Type B pancreatic cell (in vitro differentiated cells): ENCODE measurements at regions not wholly inside any gene's neighbourhood (a gene's known extent, or its start where the extent isn't known, plus 50 kb on each side); places are given as distances from the start of the nearest gene placed in this dataset.

ENCODE experiments used
- DNase-seq: peaks from one replicate; pipeline ENCODE4 v3.0.0; 2021; ENCODE audit warnings: mixed read lengths; ENCODE audit not compliant: unreplicated experiment; ENCODE audit errors: extremely low spot score
- H3K27ac Mint-ChIP-seq: 2 replicates; pipeline ENCODE4 v1.8.0; 2021; ENCODE audit warnings: mild to moderate bottlenecking, mixed read lengths
- H3K27me3 Mint-ChIP-seq: 2 replicates; pipeline ENCODE4 v1.8.0; 2021; ENCODE audit warnings: mixed read lengths
- H3K36me3 Mint-ChIP-seq: 2 replicates; pipeline ENCODE4 v1.8.0; 2021; ENCODE audit warnings: mixed read lengths
- H3K4me1 Mint-ChIP-seq: one replicate; pipeline ENCODE4 v1.8.0; 2021; ENCODE audit warnings: mixed read lengths; ENCODE audit not compliant: unreplicated experiment
- H3K4me3 Mint-ChIP-seq: 2 replicates; pipeline ENCODE4 v1.8.0; 2021; ENCODE audit warnings: mild to moderate bottlenecking, mixed read lengths
- H3K9me3 Mint-ChIP-seq: 2 replicates; pipeline ENCODE4 v1.8.0; 2021; ENCODE audit warnings: mixed read lengths
- CTCF ChIP-seq: fragments of 200-600 bp; sonication (generic); conservative IDR thresholded peaks from 2 replicates; pipeline ENCODE4 v1.5.0; 2021; ENCODE audit warnings: antibody characterized with exemption, mild to moderate bottlenecking

DNA sequence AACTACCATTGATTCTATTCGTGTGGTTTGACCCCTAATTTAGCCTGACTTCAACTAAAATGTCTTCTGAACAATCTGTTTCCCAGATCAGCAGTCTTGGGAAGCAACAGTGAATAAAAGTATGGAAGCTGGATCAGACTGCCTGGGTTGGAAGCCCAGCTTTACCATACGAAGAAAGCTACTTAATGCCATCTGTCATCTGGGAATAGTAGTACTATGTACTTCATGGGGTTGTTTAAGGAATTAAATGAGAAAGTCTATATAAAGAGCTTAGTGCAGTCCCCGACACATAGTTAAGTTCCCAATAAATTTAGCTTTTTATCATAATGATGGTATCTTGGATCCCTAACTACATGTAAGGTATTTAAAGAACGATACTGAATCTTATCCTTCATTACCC, 151.5 kb upstream of the ERCC4 start:
- H3K4me1 Mint-ChIP-seq, result no peaks in the 10 kb centered on the region
- no peak for TF ChIP-seq CTCF
- H3K36me3 Mint-ChIP-seq, result no peaks in the 10 kb centered on the region
- DNase-seq, result no peak
- H3K4me3 Mint-ChIP-seq, result no peak overlapping the region
- H3K27ac Mint-ChIP-seq, result no peak overlapping the region
- no peaks in the 10 kb centered on the region for H3K9me3 Mint-ChIP-seq
- H3K27me3 Mint-ChIP-seq, result peaks cover 24% of the 10 kb centered on the region

DNA sequence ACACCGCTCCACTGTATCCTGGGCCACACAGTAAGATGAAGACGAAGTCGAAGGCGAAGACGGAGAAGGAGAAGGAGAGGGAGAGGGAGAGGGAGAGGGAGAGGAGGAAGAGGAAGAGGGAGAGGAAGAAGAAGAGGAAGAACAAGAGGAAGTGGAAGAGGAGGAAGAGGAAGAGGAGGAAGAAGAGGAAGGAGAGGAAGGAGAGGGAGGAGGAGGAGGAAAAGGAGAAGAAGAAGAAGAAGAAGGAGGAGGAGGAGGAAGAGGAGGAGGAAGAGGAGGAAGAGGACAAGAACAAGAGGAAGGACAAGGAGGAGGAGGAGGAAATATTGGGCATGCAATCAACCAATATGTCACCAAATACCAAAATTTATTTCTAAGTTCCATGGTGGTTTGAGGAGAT, 149.5 kb upstream of the ERCC4 start:
- H3K36me3 Mint-ChIP-seq, result no peaks in the 10 kb centered on the region
- TF ChIP-seq CTCF, result no peak
- no peak for DNase-seq
- no peaks in the 10 kb centered on the region for H3K4me1 Mint-ChIP-seq
- peaks cover 24% of the 10 kb centered on the region for H3K27me3 Mint-ChIP-seq
- peaks cover 2% of the 10 kb centered on the region for H3K9me3 Mint-ChIP-seq
- H3K4me3 Mint-ChIP-seq, result no peak overlapping the region
- no peak overlapping the region for H3K27ac Mint-ChIP-seq

DNA sequence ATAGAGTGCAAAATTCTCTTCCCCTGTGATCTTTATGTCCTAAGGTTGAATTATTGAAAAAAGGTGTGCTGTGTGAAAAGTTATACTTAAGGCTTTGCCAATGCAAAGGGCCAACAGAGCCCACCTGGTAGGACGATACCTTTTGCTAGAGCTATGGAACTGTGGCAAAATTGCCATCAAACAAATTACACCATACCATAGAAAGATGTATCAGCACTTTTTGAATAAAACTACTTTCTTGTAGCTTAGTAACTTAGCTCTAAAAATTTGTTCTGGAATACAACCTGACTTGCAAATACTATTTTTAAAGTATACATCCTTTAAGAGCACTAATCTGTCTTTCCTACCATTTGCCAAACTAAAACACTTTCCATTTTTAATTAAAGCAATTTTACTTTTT, 147.2 kb upstream of the ERCC4 start:
- Mint-ChIP-seq H3K4me3 (no peak overlapping the region), H3K27me3 (peaks cover 27% of the 10 kb centered on the region), H3K9me3 (peaks cover 16% of the 10 kb centered on the region), H3K36me3 (no peaks in the 10 kb centered on the region), H3K4me1 (no peaks in the 10 kb centered on the region), H3K27ac (no peak overlapping the region)
- DNase-seq, result no peak
- no peak for TF ChIP-seq CTCF

- DNase-seq, result no peak
- Mint-ChIP-seq H3K27ac (no peak overlapping the region), H3K27me3 (peaks cover 12% of the 10 kb centered on the region), H3K4me1 (no peaks in the 10 kb centered on the region), H3K4me3 (no peak overlapping the region), H3K9me3 (peaks cover 16% of the 10 kb centered on the region), H3K36me3 (no peaks in the 10 kb centered on the region)
- TF ChIP-seq CTCF, result no peak
These were observed 140.3 kb upstream of the ERCC4 start for GRCh38 chr16:13779676-13780075.

DNA sequence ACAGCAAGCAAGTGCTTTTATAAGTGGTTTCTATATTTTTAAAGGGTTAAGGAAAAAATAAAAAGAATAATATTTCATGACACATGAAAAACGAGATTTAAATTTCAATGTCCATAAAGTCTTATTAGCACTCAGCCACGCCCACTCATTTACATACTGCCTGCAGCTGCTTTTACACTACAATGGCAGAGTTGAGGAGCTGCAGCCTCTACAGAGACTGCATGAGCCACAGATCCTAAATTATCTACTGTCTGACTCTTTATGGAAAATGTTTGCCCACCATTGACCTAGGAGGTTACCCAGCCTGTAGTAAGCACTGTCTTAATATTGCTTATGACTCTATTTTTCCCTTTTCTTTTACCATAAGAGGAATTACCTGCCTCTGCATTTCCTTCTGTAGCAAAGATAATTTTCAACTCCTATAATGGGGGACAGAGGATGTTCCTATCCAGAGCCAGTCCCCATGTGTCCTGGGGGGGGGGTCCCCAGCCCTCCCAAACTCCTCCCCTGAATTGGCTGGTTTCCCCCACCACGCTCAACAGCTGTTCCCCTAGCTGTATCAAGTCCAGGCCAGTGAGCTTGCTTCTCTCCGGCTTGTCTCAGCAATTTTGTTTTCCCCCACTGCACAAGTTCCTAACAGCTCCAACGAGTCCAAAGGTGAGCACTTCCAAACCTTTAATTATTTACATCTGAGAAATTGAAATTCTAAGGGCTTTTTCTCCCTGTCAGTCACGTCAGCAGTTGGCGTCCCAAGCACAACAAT, 139.4 kb upstream of the ERCC4 start:
- Mint-ChIP-seq H3K27me3 (peaks cover 9% of the 10 kb centered on the region), H3K36me3 (no peaks in the 10 kb centered on the region), H3K4me3 (no peak overlapping the region), H3K27ac (no peak overlapping the region), H3K4me1 (no peaks in the 10 kb centered on the region), H3K9me3 (peaks cover 13% of the 10 kb centered on the region)
- no peak for DNase-seq
- TF ChIP-seq CTCF, result no peak

DNA sequence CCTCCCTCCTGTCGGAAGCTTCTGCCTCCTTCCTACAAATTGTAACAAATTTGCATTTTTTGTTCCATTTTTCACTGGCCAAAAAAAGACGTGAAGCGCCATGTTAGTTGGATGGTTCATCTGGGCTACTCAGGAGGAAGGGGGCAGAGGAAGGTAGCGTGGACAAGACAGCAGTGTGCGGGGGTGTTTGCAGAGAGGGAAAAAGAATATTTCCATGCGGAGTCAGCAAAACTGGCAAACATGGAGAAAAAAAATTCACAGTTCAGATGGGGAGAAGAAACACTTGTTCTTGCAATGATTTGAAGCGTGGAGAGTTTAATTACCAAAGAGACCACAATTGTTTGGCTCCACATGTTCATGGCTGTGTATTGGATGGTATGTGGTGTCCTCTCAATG, 138.8 kb upstream of the ERCC4 start:
- Mint-ChIP-seq H3K9me3 (peaks cover 7% of the 10 kb centered on the region), H3K4me1 (no peaks in the 10 kb centered on the region), H3K27me3 (peaks cover 8% of the 10 kb centered on the region), H3K27ac (no peak overlapping the region), H3K4me3 (no peak overlapping the region), H3K36me3 (no peaks in the 10 kb centered on the region)
- no peak for TF ChIP-seq CTCF
- no peak for DNase-seq
